ENCODE measurements at regions not wholly inside any gene's neighbourhood (a gene's known extent, or its start where the extent isn't known, plus 50 kb on each side); places are given as distances from the start of the nearest gene placed in this dataset.

- Mint-ChIP-seq H3K36me3 (ENCODE audit: low read depth) (no peaks in the 10 kb centered on the region), H3K4me1 (ENCODE audit: low read depth) (no peaks in the 10 kb centered on the region), H3K9me3 (no peaks in the 10 kb centered on the region), H3K27ac (no peak overlapping the region), H3K27me3 (peaks cover 3% of the 10 kb centered on the region), H3K4me3 (no peak overlapping the region)
Measured at GRCh38 chr9:1221298-1221697, 171.1 kb downstream of the DMRT2 start.

- H3K4me1 Mint-ChIP-seq (ENCODE audit: low read depth), result no peaks in the 10 kb centered on the region
- H3K27ac Mint-ChIP-seq, result no peak overlapping the region
- no peaks in the 10 kb centered on the region for H3K36me3 Mint-ChIP-seq (ENCODE audit: low read depth)
- no peaks in the 10 kb centered on the region for H3K27me3 Mint-ChIP-seq
- no peaks in the 10 kb centered on the region for H3K9me3 Mint-ChIP-seq
- no peak overlapping the region for H3K4me3 Mint-ChIP-seq
Measured at GRCh38 chr9:1222511-1222910, 172.4 kb downstream of the DMRT2 start.

GRCh38 chr9:1231998-1232919 lies 182.1 kb downstream of the DMRT2 start:
- Mint-ChIP-seq H3K4me3 (no peak overlapping the region), H3K4me1 (ENCODE audit: low read depth) (no peaks in the 10 kb centered on the region), H3K9me3 (no peaks in the 10 kb centered on the region), H3K27me3 (peaks cover 5% of the 10 kb centered on the region), H3K36me3 (ENCODE audit: low read depth) (no peaks in the 10 kb centered on the region), H3K27ac (no peak overlapping the region)

DNA sequence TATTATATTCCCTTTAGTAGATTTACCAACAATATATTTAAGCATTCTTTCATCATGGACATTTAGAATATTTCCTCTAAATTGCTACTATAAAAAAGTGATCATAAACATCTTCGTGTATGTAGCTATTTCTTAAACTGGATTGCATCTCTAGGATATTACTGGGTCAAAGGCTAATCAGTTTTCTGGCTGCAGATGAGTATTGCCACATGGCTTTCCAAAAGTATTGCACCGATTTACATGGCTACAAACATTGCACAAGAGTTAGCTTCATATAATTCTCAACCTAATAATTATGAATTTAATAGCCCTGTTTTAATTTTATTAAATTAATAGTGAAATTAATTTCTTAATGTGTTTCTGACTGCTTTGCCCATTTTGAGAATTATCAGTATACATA lies 183.4 kb downstream of the DMRT2 start:
- Mint-ChIP-seq H3K36me3 (ENCODE audit: low read depth) (no peaks in the 10 kb centered on the region), H3K27ac (no peak overlapping the region), H3K27me3 (peaks cover 6% of the 10 kb centered on the region), H3K4me1 (ENCODE audit: low read depth) (no peaks in the 10 kb centered on the region), H3K4me3 (no peak overlapping the region), H3K9me3 (no peaks in the 10 kb centered on the region)

GRCh38 chr9:1235650-1236049 lies 185.5 kb downstream of the DMRT2 start:
- no peaks in the 10 kb centered on the region for H3K4me1 Mint-ChIP-seq (ENCODE audit: low read depth)
- no peaks in the 10 kb centered on the region for H3K36me3 Mint-ChIP-seq (ENCODE audit: low read depth)
- H3K9me3 Mint-ChIP-seq, result no peaks in the 10 kb centered on the region
- H3K27ac Mint-ChIP-seq, result no peak overlapping the region
- no peak overlapping the region for H3K4me3 Mint-ChIP-seq
- peaks cover 11% of the 10 kb centered on the region for H3K27me3 Mint-ChIP-seq

DNA sequence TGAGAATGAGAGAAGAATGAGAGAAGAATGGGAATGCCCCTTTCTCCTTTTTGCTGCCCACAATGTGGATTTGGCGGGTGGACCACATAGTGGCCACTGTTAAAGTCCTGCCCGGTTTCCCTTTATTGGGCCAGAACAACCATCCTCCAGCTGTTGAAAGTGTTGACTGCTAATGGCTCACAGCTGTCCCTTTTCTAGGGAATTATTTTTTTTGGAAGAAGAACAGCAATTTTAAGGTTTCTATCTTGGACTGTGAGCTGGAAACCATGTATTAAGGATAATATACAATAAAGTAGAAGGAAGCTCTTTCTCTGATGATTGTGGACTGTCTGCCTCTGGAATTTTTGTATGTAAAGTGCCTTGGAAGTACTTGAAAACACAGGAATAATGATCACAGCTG lies 185.9 kb downstream of the DMRT2 start:
- Mint-ChIP-seq H3K27me3 (peaks cover 11% of the 10 kb centered on the region), H3K4me3 (no peak overlapping the region), H3K9me3 (no peaks in the 10 kb centered on the region), H3K27ac (no peak overlapping the region), H3K4me1 (ENCODE audit: low read depth) (no peaks in the 10 kb centered on the region), H3K36me3 (ENCODE audit: low read depth) (no peaks in the 10 kb centered on the region)

GRCh38 chr9:1238407-1238806 lies 188.2 kb downstream of the DMRT2 start:
- H3K4me1 Mint-ChIP-seq (ENCODE audit: low read depth), result no peaks in the 10 kb centered on the region
- H3K27me3 Mint-ChIP-seq, result peaks cover 11% of the 10 kb centered on the region
- no peaks in the 10 kb centered on the region for H3K36me3 Mint-ChIP-seq (ENCODE audit: low read depth)
- peaks cover 5% of the 10 kb centered on the region for H3K9me3 Mint-ChIP-seq
- H3K27ac Mint-ChIP-seq, result no peak overlapping the region
- no peak overlapping the region for H3K4me3 Mint-ChIP-seq

- Mint-ChIP-seq H3K27ac (no peak overlapping the region), H3K27me3 (no peaks in the 10 kb centered on the region), H3K9me3 (no peaks in the 10 kb centered on the region), H3K4me1 (ENCODE audit: low read depth) (no peaks in the 10 kb centered on the region), H3K4me3 (no peak overlapping the region), H3K36me3 (ENCODE audit: low read depth) (no peaks in the 10 kb centered on the region)
Measured at GRCh38 chr9:1248743-1249142, 198.6 kb downstream of the DMRT2 start.

GRCh38 chr9:1253064-1253979 lies 203.2 kb downstream of the DMRT2 start:
- Mint-ChIP-seq H3K4me1 (ENCODE audit: low read depth) (no peaks in the 10 kb centered on the region), H3K4me3 (no peak overlapping the region), H3K9me3 (no peaks in the 10 kb centered on the region), H3K27me3 (no peaks in the 10 kb centered on the region), H3K36me3 (ENCODE audit: low read depth) (no peaks in the 10 kb centered on the region), H3K27ac (no peak overlapping the region)

GRCh38 chr9:1254071-1254470 lies 203.9 kb downstream of the DMRT2 start:
- no peaks in the 10 kb centered on the region for H3K36me3 Mint-ChIP-seq (ENCODE audit: low read depth)
- H3K9me3 Mint-ChIP-seq, result no peaks in the 10 kb centered on the region
- no peaks in the 10 kb centered on the region for H3K4me1 Mint-ChIP-seq (ENCODE audit: low read depth)
- no peak overlapping the region for H3K27ac Mint-ChIP-seq
- no peak overlapping the region for H3K4me3 Mint-ChIP-seq
- no peaks in the 10 kb centered on the region for H3K27me3 Mint-ChIP-seq

DNA sequence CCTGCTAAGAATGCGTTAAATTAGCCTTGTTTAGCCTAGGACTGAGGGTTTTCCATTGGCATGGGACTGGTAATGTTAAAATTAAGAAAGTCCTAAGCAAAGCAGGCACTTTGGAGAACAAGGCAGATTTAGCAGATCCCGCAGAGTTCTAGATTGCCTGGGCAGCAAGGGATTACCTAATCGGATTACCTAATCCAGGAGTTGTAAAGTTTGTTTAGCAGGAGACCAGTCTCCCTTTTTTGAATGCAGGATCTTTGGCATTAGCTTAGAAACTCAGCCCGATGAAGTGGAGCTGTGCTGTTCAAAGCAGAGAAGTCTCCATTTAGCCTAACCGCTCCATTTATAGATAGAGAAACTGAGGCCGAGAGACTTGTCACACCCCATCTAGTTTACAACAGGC lies 206.0 kb downstream of the DMRT2 start:
- Mint-ChIP-seq H3K4me3 (no peak overlapping the region), H3K27ac (no peak overlapping the region), H3K9me3 (no peaks in the 10 kb centered on the region), H3K4me1 (ENCODE audit: low read depth) (no peaks in the 10 kb centered on the region), H3K27me3 (no peaks in the 10 kb centered on the region), H3K36me3 (ENCODE audit: low read depth) (no peaks in the 10 kb centered on the region)

DNA sequence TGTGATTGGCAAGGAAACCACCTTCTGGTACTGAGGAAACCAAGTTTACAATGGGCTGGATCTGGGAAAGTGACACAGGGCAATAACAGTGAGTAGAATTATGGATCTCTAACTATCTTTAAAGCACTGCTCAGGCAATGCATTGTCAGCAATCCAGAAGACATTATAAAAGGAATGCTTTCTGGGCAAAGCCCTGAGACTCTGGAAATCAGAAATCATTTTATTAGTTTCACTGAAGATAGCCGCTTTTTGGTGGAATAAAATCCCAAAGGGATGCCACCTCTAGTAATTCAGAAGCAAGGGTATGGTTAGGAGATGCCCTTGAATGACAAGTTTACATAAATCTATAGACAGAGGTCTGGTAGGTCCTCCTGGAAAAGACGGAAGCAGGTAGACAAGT lies 211.1 kb downstream of the DMRT2 start:
- Mint-ChIP-seq H3K27me3 (no peaks in the 10 kb centered on the region), H3K27ac (no peak overlapping the region), H3K9me3 (no peaks in the 10 kb centered on the region), H3K4me1 (ENCODE audit: low read depth) (no peaks in the 10 kb centered on the region), H3K36me3 (ENCODE audit: low read depth) (no peaks in the 10 kb centered on the region), H3K4me3 (no peak overlapping the region)

DNA sequence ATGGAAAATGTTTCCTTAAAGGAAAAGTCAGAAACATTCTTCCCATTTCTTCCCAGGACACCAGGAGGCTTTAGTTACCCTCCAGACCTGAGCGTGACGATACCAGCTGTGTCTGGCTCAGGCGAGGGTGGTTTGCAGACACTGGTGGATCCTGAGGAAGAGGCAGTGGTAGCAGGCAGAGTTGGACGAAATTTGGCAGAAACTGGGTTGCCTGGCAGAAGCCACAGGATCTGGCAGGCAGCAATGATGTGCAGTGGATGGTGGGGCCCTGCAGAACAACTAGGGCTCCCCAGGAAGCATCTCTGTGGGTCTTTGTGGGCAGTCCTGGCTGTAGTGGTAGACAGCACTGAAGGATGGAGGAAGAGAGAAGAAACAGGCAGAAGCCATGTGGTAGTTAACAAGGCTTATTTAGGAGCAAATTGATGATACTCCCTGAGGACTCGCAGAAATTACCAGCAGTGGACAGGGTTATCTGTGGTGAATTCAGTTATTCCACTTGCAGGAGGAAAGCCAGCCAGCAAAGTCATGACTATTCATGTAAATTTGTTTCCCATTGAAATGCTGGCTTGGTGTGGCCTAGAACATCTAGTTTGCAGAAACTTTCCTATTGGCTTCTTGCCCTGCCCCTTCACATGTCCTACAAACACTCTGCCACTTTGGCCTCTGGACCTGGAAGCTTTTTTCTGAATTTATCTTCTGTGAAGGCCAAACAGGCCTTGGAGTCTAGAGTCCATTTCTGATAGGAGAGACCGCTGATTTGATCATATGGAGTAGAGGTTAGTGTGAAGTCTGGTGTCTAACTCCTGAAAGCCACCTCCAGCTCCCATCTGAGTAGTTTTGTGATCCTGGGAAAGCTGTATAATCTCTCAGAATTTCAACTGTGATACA lies 212.0 kb downstream of the DMRT2 start:
- Mint-ChIP-seq H3K27me3 (no peaks in the 10 kb centered on the region), H3K4me3 (no peak overlapping the region), H3K4me1 (ENCODE audit: low read depth) (no peaks in the 10 kb centered on the region), H3K9me3 (no peaks in the 10 kb centered on the region), H3K27ac (no peak overlapping the region), H3K36me3 (ENCODE audit: low read depth) (no peaks in the 10 kb centered on the region)

DNA sequence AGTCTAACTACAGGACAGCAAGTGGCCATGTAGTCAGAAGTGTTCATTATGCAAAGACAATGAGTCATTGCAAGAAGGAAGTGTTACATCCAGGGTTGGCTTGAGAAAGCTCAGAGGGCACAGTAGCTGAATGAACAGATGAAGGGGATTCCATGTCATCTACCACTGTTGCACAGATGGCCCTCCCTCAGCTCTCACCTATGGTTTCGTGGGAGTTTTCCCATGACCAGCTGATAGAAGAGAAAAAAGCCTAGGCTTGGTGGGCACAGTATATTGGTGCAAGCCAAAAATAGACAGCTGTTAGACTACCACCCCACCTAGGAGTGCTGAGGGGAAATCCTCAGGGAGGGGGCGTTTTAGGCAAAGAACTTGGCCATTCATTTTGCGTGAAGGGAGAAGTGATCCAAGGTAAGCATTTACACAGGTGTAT lies 217.0 kb downstream of the DMRT2 start:
- no peaks in the 10 kb centered on the region for H3K4me1 Mint-ChIP-seq (ENCODE audit: low read depth)

More for the DNA sequence above, 217.0 kb downstream of the DMRT2 start:
- no peak overlapping the region for H3K4me3 Mint-ChIP-seq
- no peak overlapping the region for H3K27ac Mint-ChIP-seq
- no peaks in the 10 kb centered on the region for H3K36me3 Mint-ChIP-seq (ENCODE audit: low read depth)
- peaks cover 3% of the 10 kb centered on the region for H3K27me3 Mint-ChIP-seq
- H3K9me3 Mint-ChIP-seq, result no peaks in the 10 kb centered on the region

All from stimulated activated naive CD8-positive, alpha-beta T cell treated with anti-CD3 and anti-CD28 coated beads, Interleukin-15, Interleukin-2, amounts not matched to agents 100 ng/mL and 50 ng/mL, for 24 hours (primary cell).